CD4-positive, alpha-beta memory T cell (primary cell): ENCODE measurements at regions not wholly inside any gene's neighbourhood (a gene's known extent, or its start where the extent isn't known, plus 50 kb on each side); places are given as distances from the start of the nearest gene placed in this dataset.

ENCODE experiments used
- CTCF ChIA-PET: fragments of 350-600 bp; sonication (Branson Sonifier 250); formaldehyde crosslinking; loops from one replicate; lab custom pipeline; 2021; ENCODE audit warnings: inconsistent platforms; ENCODE audit not compliant: partially characterized antibody; lab: Charles Lee
- POLR2A ChIA-PET: fragments of 350-600 bp; sonication (Branson Sonifier 250); formaldehyde crosslinking; loops from one replicate; lab custom pipeline; 2021; ENCODE audit not compliant: partially characterized antibody; lab: Charles Lee
- DNase-seq, 5 donors: peaks; one replicate each; pipeline versions ENCODE4 v3.0.0 to v3.0.0-alpha.2; 2020 to 2022; ENCODE audit warnings: mixed read lengths in 1 of 5
- H3K27ac ChIP-seq: one replicate; pipeline ENCODE4 v1.7.0; 2013; ENCODE audit warnings: low read depth, low read length
- H3K27me3 ChIP-seq: 2 replicates; pipeline ENCODE4 v1.7.0; 2013; ENCODE audit warnings: mild to moderate bottlenecking, low read length, moderate library complexity; ENCODE audit not compliant: insufficient read depth
- H3K36me3 ChIP-seq: 2 replicates; pipeline ENCODE4 v1.7.0; 2013; ENCODE audit warnings: mild to moderate bottlenecking, low read length, moderate library complexity; ENCODE audit not compliant: insufficient read depth
- H3K4me1 ChIP-seq: 2 replicates; pipeline ENCODE4 v1.7.0; 2013; ENCODE audit warnings: mild to moderate bottlenecking, low read length, moderate library complexity; ENCODE audit not compliant: insufficient read depth
- H3K4me3 ChIP-seq, 2 donors: one replicate each; pipeline ENCODE4 v1.7.0; 2013; ENCODE audit warnings: low read length in 2 of 2, mild to moderate bottlenecking in 1 of 2
- H3K9me3 ChIP-seq, 2 donors: one replicate each; pipeline ENCODE4 v1.7.0; 2013; ENCODE audit warnings: low read length in 2 of 2, control low read depth in 1 of 2; ENCODE audit not compliant: control insufficient read depth in 1 of 2
- H3K27ac Mint-ChIP-seq, 7 donors: one replicate each; pipeline ENCODE4 v1.8.0; 2020 to 2021; ENCODE audit warnings: mixed read lengths in 7 of 7, mild to moderate bottlenecking in 6 of 7, inconsistent platforms in 3 of 7, moderate library complexity in 3 of 7
- H3K27me3 Mint-ChIP-seq, 2 donors: one replicate each; pipeline ENCODE4 v1.8.0; 2020 to 2021; ENCODE audit warnings: mixed read lengths in 2 of 2
- H3K36me3 Mint-ChIP-seq, 2 donors: one replicate each; pipeline ENCODE4 v1.8.0; 2020 to 2021; ENCODE audit warnings: mixed read lengths in 2 of 2, inconsistent platforms in 1 of 2, mild to moderate bottlenecking in 1 of 2
- H3K4me1 Mint-ChIP-seq, 4 donors: one replicate each; pipeline ENCODE4 v1.8.0; 2020 to 2021; ENCODE audit warnings: mixed read lengths in 4 of 4, mild to moderate bottlenecking in 1 of 4
- H3K4me3 Mint-ChIP-seq, 8 donors: one replicate each; pipeline ENCODE4 v1.8.0; 2020 to 2021; ENCODE audit warnings: mixed read lengths in 8 of 8, mild to moderate bottlenecking in 7 of 8, moderate library complexity in 6 of 8, inconsistent platforms in 3 of 8
- H3K9me3 Mint-ChIP-seq, 8 donors: one replicate each; pipeline ENCODE4 v1.8.0; 2020 to 2021; ENCODE audit warnings: mixed read lengths in 8 of 8, mild to moderate bottlenecking in 5 of 8, inconsistent platforms in 3 of 8, moderate library complexity in 1 of 8
- intact Hi-C: fragments of 100-400 bp; cut with micrococcal nuclease; formaldehyde crosslinking; loops from one replicate; pipeline ENCODE4 v1.15.1; 2023

GRCh38 chr3:181899702-181900101 is 188.0 kb downstream of the SOX2 start:
- H3K27me3 ChIP-seq = no peaks in the 10 kb centered on the region
- no peaks in the 10 kb centered on the region for H3K4me1 ChIP-seq
- DNase-seq = no peak
- ChIA-PET CTCF (no interaction called here), POLR2A (no interaction called here)
- Mint-ChIP-seq H3K4me3 (no peak overlapping the region), H3K27ac (no peak overlapping the region), H3K4me1 (no peaks in the 10 kb centered on the region), H3K9me3 (peaks cover 0 to 2% (median 0%) of the 10 kb centered on the region in 8 donors), H3K27me3 (no peaks in the 10 kb centered on the region), H3K36me3 (no peaks in the 10 kb centered on the region)
- no peak overlapping the region for H3K27ac ChIP-seq
- no peaks in the 10 kb centered on the region for H3K9me3 ChIP-seq
- H3K36me3 ChIP-seq = no peaks in the 10 kb centered on the region
- intact Hi-C loops = no loop called here
- no peak overlapping the region for H3K4me3 ChIP-seq

GRCh38 chr3:181901626-181902025 is 189.9 kb downstream of the SOX2 start:
- H3K27ac ChIP-seq = no peak overlapping the region
- ChIA-PET CTCF (no interaction called here), POLR2A (no interaction called here)
- H3K27me3 Mint-ChIP-seq = no peaks in the 10 kb centered on the region
- H3K27me3 ChIP-seq = no peaks in the 10 kb centered on the region
- no peak overlapping the region for H3K27ac Mint-ChIP-seq
- H3K4me1 Mint-ChIP-seq = no peaks in the 10 kb centered on the region
- intact Hi-C loops = no loop called here
- peaks cover 0 to 1% (median 0%) of the 10 kb centered on the region in 8 donors for H3K9me3 Mint-ChIP-seq
- no peaks in the 10 kb centered on the region for H3K4me1 ChIP-seq
- no peak overlapping the region for H3K4me3 Mint-ChIP-seq
- no peaks in the 10 kb centered on the region for H3K36me3 ChIP-seq
- no peaks in the 10 kb centered on the region for H3K36me3 Mint-ChIP-seq
- H3K4me3 ChIP-seq = no peak overlapping the region
- DNase-seq = no peak
- H3K9me3 ChIP-seq = no peaks in the 10 kb centered on the region

GRCh38 chr3:181906338-181906737 is 194.6 kb downstream of the SOX2 start:
- H3K4me3 Mint-ChIP-seq = no peak overlapping the region
- H3K36me3 Mint-ChIP-seq = no peaks in the 10 kb centered on the region
- H3K4me3 ChIP-seq = no peak overlapping the region
- no peak overlapping the region for H3K27ac ChIP-seq
- no peaks in the 10 kb centered on the region for H3K27me3 ChIP-seq
- POLR2A ChIA-PET = no interaction called here
- no peaks in the 10 kb centered on the region for H3K36me3 ChIP-seq
- DNase-seq = no peak
- H3K27ac Mint-ChIP-seq = no peak overlapping the region
- H3K27me3 Mint-ChIP-seq = no peaks in the 10 kb centered on the region
- intact Hi-C loops = no loop called here
- peaks cover 0 to 1% (median 0%) of the 10 kb centered on the region in 4 donors for H3K4me1 Mint-ChIP-seq
- CTCF ChIA-PET = no interaction called here
- peaks cover 0 to 4% (median 0%) of the 10 kb centered on the region in 8 donors for H3K9me3 Mint-ChIP-seq
- no peaks in the 10 kb centered on the region for H3K4me1 ChIP-seq
- no peaks in the 10 kb centered on the region for H3K9me3 ChIP-seq

- H3K4me1 Mint-ChIP-seq = peaks cover 0 to 1% (median 0%) of the 10 kb centered on the region in 4 donors
- Histone ChIP-seq H3K9me3 (no peaks in the 10 kb centered on the region), H3K27ac (no peak overlapping the region), H3K4me3 (no peak overlapping the region), H3K36me3 (no peaks in the 10 kb centered on the region), H3K4me1 (no peaks in the 10 kb centered on the region), H3K27me3 (no peaks in the 10 kb centered on the region)
- ChIA-PET POLR2A (no interaction called here), CTCF (no interaction called here)
- no peaks in the 10 kb centered on the region for H3K36me3 Mint-ChIP-seq
- intact Hi-C loops = no loop called here
- H3K4me3 Mint-ChIP-seq = no peak overlapping the region
- peaks cover 0 to 4% (median 0%) of the 10 kb centered on the region in 8 donors for H3K9me3 Mint-ChIP-seq
- DNase-seq = no peak
- no peaks in the 10 kb centered on the region for H3K27me3 Mint-ChIP-seq
- H3K27ac Mint-ChIP-seq = no peak overlapping the region
Observed at GRCh38 chr3:181909241-181909640, 197.5 kb downstream of the SOX2 start.

GRCh38 chr3:181912384-181912783 is 200.7 kb downstream of the SOX2 start:
- H3K4me3 Mint-ChIP-seq = no peak overlapping the region
- H3K27ac Mint-ChIP-seq = no peak overlapping the region
- Histone ChIP-seq H3K27me3 (no peaks in the 10 kb centered on the region), H3K4me1 (no peaks in the 10 kb centered on the region), H3K9me3 (no peaks in the 10 kb centered on the region), H3K36me3 (no peaks in the 10 kb centered on the region), H3K4me3 (no peak overlapping the region), H3K27ac (no peak overlapping the region)
- H3K27me3 Mint-ChIP-seq = no peaks in the 10 kb centered on the region
- H3K36me3 Mint-ChIP-seq = no peaks in the 10 kb centered on the region
- no peak for DNase-seq
- ChIA-PET POLR2A (no interaction called here), CTCF (interaction anchor here (0.9 kb wide), 1 partner anchor 9 kb away, joined by 3 read pairs; no protein-coding TSS in a partner anchor)
- H3K9me3 Mint-ChIP-seq = peaks cover 0 to 3% (median 0%) of the 10 kb centered on the region in 8 donors
- peaks cover 0 to under 1% (median 0%) of the 10 kb centered on the region in 4 donors for H3K4me1 Mint-ChIP-seq
- intact Hi-C loops = no loop called here

- peaks cover 0 to 3% (median 0%) of the 10 kb centered on the region in 8 donors for H3K9me3 Mint-ChIP-seq
- no peak overlapping the region for H3K27ac ChIP-seq
- no peak overlapping the region for H3K4me3 ChIP-seq
- POLR2A ChIA-PET = no interaction called here
- no peak for DNase-seq
- intact Hi-C loops = no loop called here
- H3K4me3 Mint-ChIP-seq = no peak overlapping the region
- H3K27me3 ChIP-seq = no peaks in the 10 kb centered on the region
- H3K27ac Mint-ChIP-seq = no peak overlapping the region
- H3K4me1 ChIP-seq = no peaks in the 10 kb centered on the region
- CTCF ChIA-PET = no interaction called here
- no peaks in the 10 kb centered on the region for H3K27me3 Mint-ChIP-seq
- H3K36me3 Mint-ChIP-seq = no peaks in the 10 kb centered on the region
- H3K4me1 Mint-ChIP-seq = no peaks in the 10 kb centered on the region
- H3K36me3 ChIP-seq = no peaks in the 10 kb centered on the region
- H3K9me3 ChIP-seq = no peaks in the 10 kb centered on the region
Observed at GRCh38 chr3:181913254-181913653, 201.5 kb downstream of the SOX2 start.

- Histone ChIP-seq H3K36me3 (no peaks in the 10 kb centered on the region), H3K9me3 (no peaks in the 10 kb centered on the region), H3K27me3 (no peaks in the 10 kb centered on the region), H3K27ac (no peak overlapping the region), H3K4me1 (no peaks in the 10 kb centered on the region), H3K4me3 (no peak overlapping the region)
- no peaks in the 10 kb centered on the region for H3K4me1 Mint-ChIP-seq
- H3K27ac Mint-ChIP-seq = no peak overlapping the region
- intact Hi-C loops = no loop called here
- ChIA-PET POLR2A (no interaction called here), CTCF (no interaction called here)
- no peak overlapping the region for H3K4me3 Mint-ChIP-seq
- no peak for DNase-seq
- H3K27me3 Mint-ChIP-seq = no peaks in the 10 kb centered on the region
- peaks cover 0 to 3% (median 0%) of the 10 kb centered on the region in 8 donors for H3K9me3 Mint-ChIP-seq
- H3K36me3 Mint-ChIP-seq = no peaks in the 10 kb centered on the region
Observed at GRCh38 chr3:181915551-181915950, 203.8 kb downstream of the SOX2 start.

GRCh38 chr3:181916013-181916412 is 204.3 kb downstream of the SOX2 start:
- peaks cover 0 to 3% (median 0%) of the 10 kb centered on the region in 8 donors for H3K9me3 Mint-ChIP-seq
- no peak overlapping the region for H3K4me3 Mint-ChIP-seq
- DNase-seq = no peak
- H3K4me3 ChIP-seq = no peak overlapping the region
- no peaks in the 10 kb centered on the region for H3K36me3 ChIP-seq
- H3K4me1 ChIP-seq = no peaks in the 10 kb centered on the region
- no peak overlapping the region for H3K27ac ChIP-seq
- intact Hi-C loops = no loop called here
- H3K27ac Mint-ChIP-seq = no peak overlapping the region
- ChIA-PET CTCF (no interaction called here), POLR2A (no interaction called here)
- no peaks in the 10 kb centered on the region for H3K4me1 Mint-ChIP-seq
- H3K9me3 ChIP-seq = no peaks in the 10 kb centered on the region
- no peaks in the 10 kb centered on the region for H3K27me3 Mint-ChIP-seq
- H3K36me3 Mint-ChIP-seq = no peaks in the 10 kb centered on the region
- H3K27me3 ChIP-seq = no peaks in the 10 kb centered on the region
